Astrocyte (in vitro differentiated cells and primary cell): ENCODE measurements at regions not wholly inside any gene's neighbourhood (a gene's known extent, or its start where the extent isn't known, plus 50 kb on each side); places are given as distances from the start of the nearest gene placed in this dataset.

Experiments
- CTCF ChIP-seq: IDR thresholded peaks from 2 replicates; pipeline ENCODE4 v1.5.1; 2011; ENCODE audit warnings: low read depth, mild to moderate bottlenecking, inconsistent platforms, low read length, moderate library complexity; ENCODE audit not compliant: insufficient read depth
- EZH2 ChIP-seq: IDR thresholded peaks from 2 replicates; pipeline ENCODE4 v1.6.1; 2012; ENCODE audit warnings: mild to moderate bottlenecking, low read length, inconsistent platforms; ENCODE audit not compliant: insufficient read depth

- TF ChIP-seq CTCF (no peak), EZH2 (no peak)
Observed at GRCh38 chr10:20551761-20552160, 345.4 kb downstream of the NEBL start.
